ENCODE measurements at regions not wholly inside any gene's neighbourhood (a gene's known extent, or its start where the extent isn't known, plus 50 kb on each side); places are given as distances from the start of the nearest gene placed in this dataset.
"Not testable (repeated sequence)": the region's sequence is repeated elsewhere in the genome, so short reads cannot be mapped to it uniquely, and the experiment has no call there.

GRCh38 chrX:75961321-75961720 lies 176.3 kb upstream of the MAGEE2 start:
- not testable (repeated sequence) for H3K9me2 ChIP-seq (ENCODE audit: insufficient read depth); H4K20me1 ChIP-seq (replicated peaks; ENCODE audit: insufficient read depth); H3K4me3 Mint-ChIP-seq; H3K4me3 ChIP-seq; H3K4me1 Mint-ChIP-seq; ATAC-seq; H3F3A ChIP-seq (replicated peaks; ENCODE audit: low read depth); H3K36me3 Mint-ChIP-seq (ENCODE audit: low read depth); H3K27me3 Mint-ChIP-seq (ENCODE audit: insufficient read depth, low read depth, poor library complexity); H3K27me3 ChIP-seq (ENCODE audit: insufficient read depth); H3K27ac Mint-ChIP-seq; H3K79me2 ChIP-seq (replicated peaks; ENCODE audit: insufficient read depth); H3K27ac ChIP-seq (ENCODE audit: low read depth); H3K4me1 ChIP-seq (ENCODE audit: insufficient read depth); H3K36me3 ChIP-seq (ENCODE audit: insufficient read depth); H2AFZ ChIP-seq; H3K9me3 Mint-ChIP-seq; DNase-seq (ENCODE audit: low spot score); H3K4me2 ChIP-seq

- Mint-ChIP-seq H3K4me1 (no peaks in the 10 kb centered on the region), H3K27me3 (ENCODE audit: insufficient read depth, low read depth, poor library complexity) (peaks cover 4% of the 10 kb centered on the region), H3K27ac (no peak overlapping the region), H3K9me3 (no peaks in the 10 kb centered on the region; the same call in 2 of the 3 replicates), H3K4me3 (no peak overlapping the region), H3K36me3 (ENCODE audit: low read depth) (peaks cover 5% of the 10 kb centered on the region; the same call in 1 of the 3 replicates)
- Histone ChIP-seq H3K4me3 (no peak overlapping the region), H3K4me2 (no peak overlapping the region), H3K4me1 (ENCODE audit: insufficient read depth) (no peaks in the 10 kb centered on the region), H3K79me2 (replicated peaks; ENCODE audit: insufficient read depth) (no peaks in the 10 kb centered on the region), H3K9me2 (ENCODE audit: insufficient read depth) (no peaks in the 10 kb centered on the region), H4K20me1 (replicated peaks; ENCODE audit: insufficient read depth) (no peaks in the 10 kb centered on the region), H3K27me3 (ENCODE audit: insufficient read depth) (no peaks in the 10 kb centered on the region), H3K27ac (ENCODE audit: low read depth) (no peak overlapping the region), H2AFZ (no peak overlapping the region), H3F3A (replicated peaks; ENCODE audit: low read depth) (no peaks in the 10 kb centered on the region), H3K36me3 (ENCODE audit: insufficient read depth) (no peaks in the 10 kb centered on the region)
- no peak for DNase-seq (ENCODE audit: low spot score)
- ATAC-seq, result no peak
- TF ChIP-seq ETS1 (IDR thresholded peaks at IDR 0.05) (no peak), REST (IDR thresholded peaks at IDR 0.05; ENCODE audit: unreplicated experiment) (no peak), CREB1 (CRISPR knock-in tag; IDR thresholded peaks at IDR 0.05; ENCODE audit: low read depth) (no peak), CTCF (conservative IDR thresholded peaks at IDR 0.05; ENCODE audit: low read depth in 2 of 2) (no peak), STAT1 (IDR thresholded peaks at IDR 0.05; ENCODE audit: unreplicated experiment) (no peak), POLR2AphosphoS5 (IDR thresholded peaks at IDR 0.05; ENCODE audit: low read depth) (no peak), NANOG (IDR thresholded peaks at IDR 0.05; ENCODE audit: borderline replicate concordance) (no peak), ZNF462 (CRISPR knock-in tag; IDR thresholded peaks at IDR 0.05) (no peak), EZH2phosphoT487 (IDR thresholded peaks at IDR 0.05; ENCODE audit: unreplicated experiment) (no peak), JUNB (IDR thresholded peaks at IDR 0.05; ENCODE audit: unreplicated experiment) (no peak), ZNF331 (CRISPR knock-in tag; IDR thresholded peaks at IDR 0.05; ENCODE audit: low read depth) (no peak)
These were observed 178.7 kb upstream of the MAGEE2 start for GRCh38 chrX:75963774-75964173.

All from GM23338 (cell line).